HG03066 (cell line): ENCODE measurements at regions not wholly inside any gene's neighbourhood (a gene's known extent, or its start where the extent isn't known, plus 50 kb on each side); places are given as distances from the start of the nearest gene placed in this dataset.

ENCODE experiments used
- ATAC-seq: cut with Tn5 transposase; IDR thresholded peaks from one replicate; pipeline ENCODE4 v1.9.1; 2021; ENCODE audit warnings: low read depth; ENCODE audit not compliant: unreplicated experiment

DNA sequence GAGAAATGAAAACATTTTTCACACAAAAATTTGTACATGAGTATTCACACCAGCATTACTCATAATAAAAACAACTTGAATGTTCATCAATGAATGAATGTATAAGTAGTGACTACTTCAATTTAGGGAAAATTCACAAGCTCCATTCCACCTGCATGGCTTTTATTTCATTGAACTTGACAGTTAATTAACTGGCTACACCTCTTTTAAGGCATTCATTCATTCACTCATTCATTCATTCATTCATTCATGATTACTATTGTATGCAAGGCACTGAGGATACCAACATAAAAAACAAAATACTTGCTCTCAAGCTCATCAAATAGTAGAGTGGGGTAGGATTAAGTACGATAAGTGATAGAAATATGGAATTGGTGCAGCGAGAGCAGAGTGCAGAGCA is 198.3 kb upstream of the DLGAP1 start:
- ATAC-seq: no peak

GRCh38 chr18:4641771-4642368 is 186.8 kb upstream of the DLGAP1 start:
- no peak for ATAC-seq

DNA sequence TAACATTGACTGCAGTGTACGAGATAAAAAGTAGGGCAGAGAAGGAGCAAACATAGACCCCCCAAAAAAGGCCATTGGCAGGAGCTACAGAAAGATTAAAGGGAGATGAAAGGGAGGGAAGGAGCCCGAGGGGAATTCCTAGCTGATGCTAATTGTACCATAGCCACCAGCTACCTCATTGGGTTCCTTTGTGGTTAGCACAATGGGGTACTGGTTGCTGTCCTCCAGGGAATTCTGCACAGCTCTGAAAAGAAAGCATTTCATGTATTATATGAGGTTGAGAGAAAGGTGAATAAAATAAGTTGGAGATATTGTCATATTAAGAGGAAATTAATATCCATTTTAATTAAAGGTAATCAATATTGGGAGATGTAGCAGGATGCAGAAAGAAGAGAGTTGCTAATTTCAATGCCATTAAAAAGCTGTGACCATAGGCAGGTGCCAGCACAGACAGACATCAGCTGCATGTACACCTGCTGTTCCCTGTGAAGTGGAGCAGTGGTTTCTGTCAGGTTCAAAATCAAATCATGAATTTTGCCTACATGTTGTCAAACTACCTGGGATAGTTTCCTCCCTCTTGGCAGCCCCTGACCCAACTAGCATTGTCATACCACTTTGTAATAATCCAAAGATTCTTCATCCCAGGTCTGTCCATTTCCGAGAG is 185.4 kb upstream of the DLGAP1 start:
- no peak for ATAC-seq

DNA sequence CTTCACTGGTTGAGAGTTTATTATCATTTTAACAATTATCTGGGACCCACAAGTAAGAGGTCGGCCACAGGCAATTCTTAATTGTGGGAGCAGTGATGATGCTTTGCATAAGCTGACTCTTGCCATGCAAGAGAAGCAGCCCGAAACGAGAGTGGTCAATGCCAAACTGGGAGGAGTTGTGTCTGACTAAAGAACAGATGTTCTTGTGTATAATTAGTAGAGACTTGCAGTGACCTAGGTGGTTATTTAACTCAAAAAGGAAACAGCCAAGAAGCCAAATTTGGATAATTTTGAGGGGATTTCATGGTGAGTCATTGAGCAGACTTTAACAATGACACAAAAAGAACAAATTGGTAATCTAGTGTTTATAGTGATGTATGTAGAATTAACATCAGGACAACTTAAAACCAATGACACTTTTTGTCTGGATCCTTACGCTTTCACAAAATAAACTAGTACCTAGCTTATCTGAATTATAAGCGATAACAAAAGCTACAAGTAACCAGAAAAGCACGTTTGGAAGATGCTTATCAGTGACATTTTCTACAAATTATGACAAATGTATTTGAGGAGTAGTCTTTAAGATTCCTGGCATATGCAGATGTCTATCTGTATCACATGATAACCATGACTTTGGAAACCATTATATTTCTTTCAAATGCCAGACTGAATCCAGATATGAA is 184.7 kb upstream of the DLGAP1 start:
- ATAC-seq: peak; percentile 84

- no peak for ATAC-seq
These were observed 183.6 kb upstream of the DLGAP1 start for GRCh38 chr18:4638680-4639079.

- ATAC-seq: no peak
These were observed 182.8 kb upstream of the DLGAP1 start for GRCh38 chr18:4637876-4638275.

GRCh38 chr18:4636967-4637366 is 181.9 kb upstream of the DLGAP1 start:
- no peak for ATAC-seq

DNA sequence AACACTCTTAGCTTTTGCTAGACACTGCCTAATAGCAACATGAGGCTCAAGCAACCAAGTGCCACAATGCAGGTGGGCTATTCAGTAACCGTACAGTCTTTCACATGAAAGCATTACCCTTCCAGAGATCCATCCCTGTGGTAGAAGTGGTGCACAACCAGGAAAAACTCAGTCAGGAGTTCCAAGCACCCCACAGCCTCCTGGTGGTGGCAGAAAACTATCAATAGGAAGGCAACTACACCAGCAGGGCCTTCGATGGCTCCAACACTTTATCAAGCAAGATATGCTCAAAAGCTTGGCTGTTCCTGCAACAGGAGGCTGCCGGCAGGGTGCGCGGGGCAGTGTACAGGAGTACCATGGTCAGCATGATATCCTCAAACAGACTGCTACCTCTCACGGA is 176.1 kb upstream of the DLGAP1 start:
- ATAC-seq: no peak

- ATAC-seq: no peak
These were observed 150.1 kb upstream of the DLGAP1 start for GRCh38 chr18:4605212-4605611.

- ATAC-seq: no peak
These were observed 148.8 kb upstream of the DLGAP1 start for GRCh38 chr18:4603955-4604354.

DNA sequence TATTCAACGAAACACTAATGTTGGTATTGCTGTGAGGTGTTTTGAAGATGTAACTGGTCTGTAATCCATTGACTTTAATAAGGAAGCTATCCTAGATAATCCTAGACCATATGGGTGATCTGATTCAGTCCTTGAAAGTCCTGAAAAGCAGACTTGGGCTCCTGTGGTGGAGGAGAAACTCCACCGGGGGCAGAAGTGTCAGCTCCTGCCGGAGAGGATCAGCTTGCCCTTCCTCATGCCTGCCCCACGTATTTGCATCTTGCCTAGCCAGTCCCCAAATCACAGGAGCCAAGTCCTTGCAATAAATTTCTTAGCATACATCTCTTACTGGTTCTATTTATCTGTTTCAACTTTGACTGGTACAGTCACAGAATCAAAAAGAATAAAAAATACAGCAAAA is 144.2 kb upstream of the DLGAP1 start:
- no peak for ATAC-seq

- ATAC-seq: no peak
These were observed 142.2 kb upstream of the DLGAP1 start for GRCh38 chr18:4597301-4597700.

DNA sequence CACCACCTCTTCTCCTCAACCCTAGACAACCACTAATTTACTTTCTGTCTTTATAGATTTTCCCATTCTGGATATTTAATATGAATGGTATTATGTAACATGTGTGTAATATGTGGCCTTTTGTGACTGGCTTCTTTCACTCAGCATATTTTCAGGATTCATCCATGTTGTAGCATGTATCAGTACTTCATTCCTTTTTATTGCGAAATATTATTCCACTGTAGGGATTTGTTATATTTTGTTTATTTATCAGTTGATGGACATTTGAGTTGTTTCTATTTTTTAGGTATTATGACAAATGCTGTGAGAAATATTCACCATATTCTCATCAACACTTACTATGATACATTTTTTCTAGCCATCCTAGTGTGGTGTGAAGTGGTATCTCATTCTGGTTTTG is 138.8 kb upstream of the DLGAP1 start:
- ATAC-seq: no peak

DNA sequence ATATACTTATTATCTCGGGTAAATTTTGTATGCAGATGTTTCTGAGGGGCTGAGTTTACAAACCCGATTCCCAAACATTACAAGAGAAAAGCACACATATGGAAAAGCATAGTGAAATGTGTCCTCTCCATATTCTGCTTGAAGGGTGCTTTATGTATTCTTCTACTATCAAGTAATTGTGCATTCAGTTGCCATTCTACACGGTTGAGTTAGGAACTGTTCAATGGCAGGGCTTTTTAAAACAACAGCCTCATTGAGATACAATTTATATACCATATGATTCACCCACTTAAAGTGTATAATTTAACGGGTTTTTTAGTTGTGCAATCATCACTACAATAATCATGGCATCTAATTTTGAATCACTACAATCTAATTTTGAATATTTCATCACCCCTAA is 138.4 kb upstream of the DLGAP1 start:
- ATAC-seq: no peak

GRCh38 chr18:4589056-4589800 is 134.1 kb upstream of the DLGAP1 start:
- ATAC-seq: no peak

DNA sequence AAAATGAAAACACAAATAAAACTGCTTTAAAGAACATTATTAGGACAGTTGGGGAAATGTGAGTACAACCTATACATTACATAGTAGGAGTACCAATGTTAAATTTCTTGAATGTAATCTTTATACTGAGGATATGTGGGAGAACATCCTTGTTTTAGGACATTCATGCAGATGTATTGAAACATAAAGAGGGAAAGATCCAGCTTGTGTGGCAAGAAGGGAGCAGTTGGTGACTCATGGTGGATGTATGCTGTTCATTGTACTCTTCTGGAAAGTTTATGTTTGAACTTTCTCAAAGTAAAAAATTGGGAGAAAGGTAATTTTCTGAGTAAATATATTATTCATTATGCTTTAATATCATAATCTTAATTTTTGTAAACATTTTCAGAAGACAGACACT is 132.1 kb upstream of the DLGAP1 start:
- no peak for ATAC-seq

DNA sequence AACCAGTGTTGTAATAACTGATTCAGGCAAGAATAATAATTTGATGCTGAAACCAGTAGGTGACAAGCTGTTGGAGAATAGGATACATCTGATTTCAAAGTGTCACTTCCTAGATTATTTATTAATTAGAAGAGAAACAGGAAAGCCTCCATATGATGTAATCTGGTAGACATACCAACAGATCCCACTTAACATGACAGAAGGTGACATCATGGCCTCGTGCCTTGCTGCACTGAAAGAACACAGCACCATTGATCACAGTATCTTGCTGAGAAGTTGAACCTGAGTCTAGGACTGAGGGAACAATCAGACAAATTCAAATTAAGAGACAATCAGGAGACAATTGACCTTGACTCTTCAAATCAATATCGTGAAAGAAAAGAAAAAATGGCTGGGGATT is 131.6 kb upstream of the DLGAP1 start:
- ATAC-seq: no peak

DNA sequence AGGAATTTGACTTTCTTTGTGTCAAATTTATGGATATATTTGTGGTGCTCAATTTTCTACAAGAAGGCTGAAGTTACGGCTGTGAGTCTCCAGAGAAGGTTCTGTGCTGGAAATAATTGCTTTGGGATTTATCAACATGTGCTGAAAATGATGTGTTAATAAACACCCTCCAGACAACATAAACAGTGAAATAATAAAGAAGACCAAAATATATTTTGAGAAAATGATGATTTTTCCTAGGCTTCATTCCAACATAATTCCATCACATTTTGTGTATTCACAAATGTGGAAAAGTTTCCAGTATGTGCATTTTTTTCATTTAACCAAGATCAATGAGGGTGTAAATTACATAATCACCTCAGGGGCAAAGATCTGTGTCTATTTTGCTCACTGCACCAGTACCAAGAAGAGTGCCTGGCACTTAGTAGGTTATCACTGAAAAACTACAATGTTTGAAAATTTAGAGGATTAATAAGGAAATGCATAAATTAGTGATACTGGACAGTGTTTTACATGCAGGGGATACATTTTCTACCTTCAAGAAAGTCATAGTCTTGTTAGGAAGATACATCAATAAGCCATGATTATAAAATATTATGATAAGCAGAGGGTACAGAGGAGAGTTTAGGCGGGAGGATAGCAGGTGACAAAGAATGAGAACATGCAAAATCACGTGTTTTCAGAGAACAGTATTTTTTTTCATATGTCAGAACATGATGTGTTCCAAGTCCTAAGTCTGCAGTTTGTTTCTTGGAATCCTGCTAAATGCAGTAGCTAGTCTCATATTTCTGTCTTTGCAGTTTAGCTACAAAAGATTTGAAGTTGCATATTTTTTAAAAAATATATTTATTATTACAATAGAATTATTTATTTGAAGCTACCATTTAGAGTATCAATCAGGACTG is 127.6 kb upstream of the DLGAP1 start:
- ATAC-seq: no peak

- ATAC-seq: no peak
These were observed 126.9 kb upstream of the DLGAP1 start for GRCh38 chr18:4581966-4582365.

GRCh38 chr18:4578449-4578848 is 123.3 kb upstream of the DLGAP1 start:
- ATAC-seq: no peak
